Keratinocyte (primary cell): ENCODE measurements at regions not wholly inside any gene's neighbourhood (a gene's known extent, or its start where the extent isn't known, plus 50 kb on each side); places are given as distances from the start of the nearest gene placed in this dataset.

Experiments used
- CTCF ChIP-seq, 3 experiments: IDR thresholded peaks in 1 of 3; conservative IDR thresholded peaks in 1 of 3; optimal IDR thresholded peaks in 1 of 3; 2 replicates in 2 of 3; 3 replicates in 1 of 3; pipeline versions ENCODE3 to v1.5.1; 2011; ENCODE audit warnings: low read length in 3 of 3, mild to moderate bottlenecking in 3 of 3, moderate library complexity in 2 of 3, control low read depth in 1 of 3, inconsistent platforms in 1 of 3; ENCODE audit not compliant: insufficient read depth in 2 of 3; ENCODE audit errors: extremely low read depth in 1 of 3
- EZH2 ChIP-seq: IDR thresholded peaks from one replicate; pipeline ENCODE4 v1.6.1; 2012; ENCODE audit warnings: inconsistent platforms, mild to moderate bottlenecking, low read length, moderate library complexity

DNA sequence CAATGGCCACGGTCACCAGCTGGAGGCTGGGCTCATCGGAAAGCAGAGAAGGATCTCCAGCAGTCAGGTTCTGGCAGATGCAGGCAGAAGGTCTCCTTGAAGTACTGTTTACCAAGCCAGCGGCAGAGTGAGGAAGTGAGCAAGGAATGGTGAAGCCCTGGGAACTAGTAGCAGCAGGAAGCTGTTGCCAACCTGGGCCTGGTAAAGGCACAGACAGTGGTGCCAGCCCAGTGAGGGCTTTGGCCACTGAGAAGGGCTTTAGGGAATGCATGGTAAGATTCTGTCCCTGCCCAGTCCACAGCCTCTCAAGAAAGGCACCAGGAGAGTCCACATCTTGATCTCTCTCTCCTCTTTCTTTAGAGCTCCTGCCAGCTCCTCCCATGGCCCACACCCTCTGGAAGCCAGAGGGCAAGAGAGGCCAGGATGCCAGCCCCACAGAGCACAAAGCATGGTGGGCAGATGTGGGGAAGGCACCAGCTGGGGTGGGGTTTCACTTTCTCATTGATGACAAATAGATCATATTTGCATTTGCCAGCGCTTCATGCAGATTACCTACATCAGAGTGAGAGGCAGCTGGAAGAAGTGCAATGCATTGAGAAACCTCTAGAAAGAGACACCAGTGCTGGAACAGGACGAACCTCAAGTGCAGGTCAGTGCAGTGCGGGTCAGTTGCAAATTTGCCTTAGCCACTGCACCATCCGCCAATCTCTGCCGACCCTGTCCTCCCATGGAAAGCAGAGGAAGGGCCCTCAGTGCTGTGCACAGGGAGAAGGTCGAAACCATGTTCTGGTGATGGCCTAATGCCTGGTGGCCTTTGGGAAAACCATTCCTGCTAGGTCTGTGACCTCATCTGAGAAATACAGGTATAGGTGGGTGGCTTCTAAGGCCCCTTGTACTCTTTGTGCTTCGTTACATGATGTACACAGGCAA, 667.8 kb upstream of the MKI67 start:
- TF ChIP-seq CTCF (optimal IDR thresholded peaks at IDR 0.05 in 1 of 3, IDR thresholded peaks at IDR 0.05 in 1 of 3, conservative IDR thresholded peaks at IDR 0.05 in 1 of 3; ENCODE audit: extremely low read depth in 1 of 3, insufficient read depth in 2 of 3, low read length in 3 of 3) (no peak), EZH2 (no peak)
